ENCODE measurements at regions not wholly inside any gene's neighbourhood (a gene's known extent, or its start where the extent isn't known, plus 50 kb on each side); places are given as distances from the start of the nearest gene placed in this dataset.

DNA sequence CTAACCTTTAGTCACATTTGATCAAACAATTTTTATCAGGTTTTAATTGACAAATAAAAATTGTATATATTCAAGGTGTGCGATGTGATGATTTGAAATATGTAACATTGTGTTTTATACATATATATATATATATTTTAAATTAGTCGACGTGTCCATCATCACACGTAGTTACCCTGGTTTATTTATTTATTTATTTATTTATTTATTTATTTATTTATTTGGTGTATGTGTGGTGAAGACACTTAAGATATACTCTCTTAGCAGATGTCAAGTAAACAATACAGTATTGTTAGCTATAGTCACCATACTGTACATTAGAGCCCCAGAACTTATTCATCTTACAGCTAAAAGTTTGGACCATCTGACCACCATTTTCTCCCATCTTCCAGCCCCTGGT lies 224.9 kb upstream of the HHIP start:
- TF ChIP-seq, protein P1, sequence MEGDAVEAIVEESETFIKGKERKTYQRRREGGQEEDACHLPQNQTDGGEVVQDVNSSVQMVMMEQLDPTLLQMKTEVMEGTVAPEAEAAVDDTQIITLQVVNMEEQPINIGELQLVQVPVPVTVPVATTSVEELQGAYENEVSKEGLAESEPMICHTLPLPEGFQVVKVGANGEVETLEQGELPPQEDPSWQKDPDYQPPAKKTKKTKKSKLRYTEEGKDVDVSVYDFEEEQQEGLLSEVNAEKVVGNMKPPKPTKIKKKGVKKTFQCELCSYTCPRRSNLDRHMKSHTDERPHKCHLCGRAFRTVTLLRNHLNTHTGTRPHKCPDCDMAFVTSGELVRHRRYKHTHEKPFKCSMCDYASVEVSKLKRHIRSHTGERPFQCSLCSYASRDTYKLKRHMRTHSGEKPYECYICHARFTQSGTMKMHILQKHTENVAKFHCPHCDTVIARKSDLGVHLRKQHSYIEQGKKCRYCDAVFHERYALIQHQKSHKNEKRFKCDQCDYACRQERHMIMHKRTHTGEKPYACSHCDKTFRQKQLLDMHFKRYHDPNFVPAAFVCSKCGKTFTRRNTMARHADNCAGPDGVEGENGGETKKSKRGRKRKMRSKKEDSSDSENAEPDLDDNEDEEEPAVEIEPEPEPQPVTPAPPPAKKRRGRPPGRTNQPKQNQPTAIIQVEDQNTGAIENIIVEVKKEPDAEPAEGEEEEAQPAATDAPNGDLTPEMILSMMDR (conservative IDR thresholded peaks at IDR 0.05; ENCODE audit: low read depth, low read length) = no peak
- TF ChIP-seq, protein P2, sequence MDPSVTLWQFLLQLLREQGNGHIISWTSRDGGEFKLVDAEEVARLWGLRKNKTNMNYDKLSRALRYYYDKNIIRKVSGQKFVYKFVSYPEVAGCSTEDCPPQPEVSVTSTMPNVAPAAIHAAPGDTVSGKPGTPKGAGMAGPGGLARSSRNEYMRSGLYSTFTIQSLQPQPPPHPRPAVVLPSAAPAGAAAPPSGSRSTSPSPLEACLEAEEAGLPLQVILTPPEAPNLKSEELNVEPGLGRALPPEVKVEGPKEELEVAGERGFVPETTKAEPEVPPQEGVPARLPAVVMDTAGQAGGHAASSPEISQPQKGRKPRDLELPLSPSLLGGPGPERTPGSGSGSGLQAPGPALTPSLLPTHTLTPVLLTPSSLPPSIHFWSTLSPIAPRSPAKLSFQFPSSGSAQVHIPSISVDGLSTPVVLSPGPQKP (IDR thresholded peaks at IDR 0.05; ENCODE audit: borderline replicate concordance, low read depth, low read length) = no peak
- TF ChIP-seq POLR2A (IDR thresholded peaks at IDR 0.05; ENCODE audit: low read depth, low read length) = no peak
- TF ChIP-seq RAD21 (IDR thresholded peaks at IDR 0.05; ENCODE audit: low read length) = no peak
